GM21619 (cell line): ENCODE measurements at regions not wholly inside any gene's neighbourhood (a gene's known extent, or its start where the extent isn't known, plus 50 kb on each side); places are given as distances from the start of the nearest gene placed in this dataset.

Experiments
- ATAC-seq: cut with Tn5 transposase; IDR thresholded peaks from one replicate; pipeline ENCODE4 v1.9.1; 2021; ENCODE audit not compliant: unreplicated experiment

- no peak for ATAC-seq
These were observed 503.4 kb downstream of the PLXNA4 start for GRCh38 chr7:132072873-132073272.

GRCh38 chr7:132072165-132072564 is 504.1 kb downstream of the PLXNA4 start:
- ATAC-seq: no peak

GRCh38 chr7:132069306-132069705 is 507.0 kb downstream of the PLXNA4 start:
- ATAC-seq: no peak

GRCh38 chr7:132066761-132067171 is 509.5 kb downstream of the PLXNA4 start:
- ATAC-seq: no peak

- ATAC-seq: no peak
These were observed 509.7 kb upstream of the PODXL start for GRCh38 chr7:132065989-132066603.

GRCh38 chr7:132065193-132065988 is 509.0 kb upstream of the PODXL start:
- no peak for ATAC-seq

GRCh38 chr7:132063800-132064199 is 507.4 kb upstream of the PODXL start:
- ATAC-seq: no peak

- ATAC-seq: no peak
These were observed 505.5 kb upstream of the PODXL start for GRCh38 chr7:132061937-132062336.

GRCh38 chr7:132059141-132059540 is 502.7 kb upstream of the PODXL start:
- ATAC-seq: peak; percentile 61

- no peak for ATAC-seq
These were observed 499.1 kb upstream of the PODXL start for GRCh38 chr7:132055336-132056120.

GRCh38 chr7:132053871-132054270 is 497.4 kb upstream of the PODXL start:
- ATAC-seq: no peak

GRCh38 chr7:132051311-132051710 is 494.9 kb upstream of the PODXL start:
- ATAC-seq: no peak

- ATAC-seq: no peak
These were observed 493.3 kb upstream of the PODXL start for GRCh38 chr7:132049462-132050304.

GRCh38 chr7:132045481-132045980 is 489.1 kb upstream of the PODXL start:
- ATAC-seq: no peak

- ATAC-seq: no peak
These were observed 488.6 kb upstream of the PODXL start for GRCh38 chr7:132045002-132045401.

GRCh38 chr7:132044247-132044646 is 487.8 kb upstream of the PODXL start:
- no peak for ATAC-seq

GRCh38 chr7:132041108-132041507 is 484.7 kb upstream of the PODXL start:
- ATAC-seq: no peak

- no peak for ATAC-seq
These were observed 479.3 kb upstream of the PODXL start for GRCh38 chr7:132035517-132036362.

- no peak for ATAC-seq
These were observed 478.5 kb upstream of the PODXL start for GRCh38 chr7:132034748-132035416.
